Body of pancreas (tissue), 4 donors: ENCODE measurements at regions not wholly inside any gene's neighbourhood (a gene's known extent, or its start where the extent isn't known, plus 50 kb on each side); places are given as distances from the start of the nearest gene placed in this dataset.
"Not testable (repeated sequence)": the region's sequence is repeated elsewhere in the genome, so short reads cannot be mapped to it uniquely, and the experiment has no call there.

Experiments
- ATAC-seq: fragments of 150-250 bp; one replicate; pipeline ENCODE4 v1.9.1; 2016
- DNase-seq, 4 donors: peaks; one replicate each; pipeline ENCODE4 v3.0.0-alpha.2; 2019
- H3K27ac ChIP-seq, 4 donors: fragments of 200-600 bp; sonication (generic); 1 replicate in 3 of 4; 2 replicates in 1 of 4; pipeline versions ENCODE4 v1.5.1 to v1.6.1; 2016 to 2019; ENCODE audit warnings: mild to moderate bottlenecking in 1 of 4, mixed read lengths in 1 of 4, moderate library complexity in 1 of 4
- H3K27me3 ChIP-seq, 2 donors: fragments of 200-600 bp; sonication (generic); one replicate each; pipeline ENCODE4 v1.6.0; 2016; ENCODE audit warnings: mild to moderate bottlenecking in 1 of 2
- H3K36me3 ChIP-seq, 2 donors: fragments of 200-600 bp; sonication (generic); replicated peaks in 1 of 2; 2 replicates each; pipeline ENCODE4 v1.5.1; 2016; ENCODE audit warnings: low read depth in 2 of 2; ENCODE audit not compliant: insufficient read depth in 1 of 2
- H3K4me1 ChIP-seq: fragments of 200-600 bp; sonication (generic); one replicate; pipeline ENCODE4 v1.6.0; 2016
- H3K4me3 ChIP-seq, 2 donors: fragments of 200-600 bp; sonication (generic); 1 replicate in 1 of 2; 2 replicates in 1 of 2; pipeline ENCODE4 v1.5.1; 2016 to 2019
- H3K9me3 ChIP-seq, 3 donors: fragments of 200-600 bp; sonication (generic); 1 replicate in 2 of 3; 2 replicates in 1 of 3; pipeline ENCODE4 v1.5.1; 2016
- CTCF ChIP-seq, 7 experiments: fragments of 450-650 bp in 4 of 7; fragments of 200-600 bp in 3 of 7; sonication (generic) in 3 of 7; IDR thresholded peaks; one replicate each; pipeline ENCODE4 v1.5.1; 2016 to 2019; ENCODE audit warnings: antibody characterized with exemption in 7 of 7
- POLR2A ChIP-seq, 3 donors: fragments of 450-650 bp; IDR thresholded peaks; one replicate each; pipeline ENCODE4 v1.6.1; 2016; ENCODE audit warnings: antibody characterized with exemption in 3 of 3, mild to moderate bottlenecking in 2 of 3
- WGBS, 2 donors: methylation state at CpG; one replicate each; pipeline ENCODE4 v1.1.5; 2017; 5-methylcytosine and 5-hydroxymethylcytosine counted together
- intact Hi-C: fragments of 100-400 bp; cut with DNase I; formaldehyde crosslinking; loops from one replicate; pipeline ENCODE4 v1.15.1; 2023

GRCh38 chr1:90821788-90822359, 104.8 kb upstream of the BARHL2 start:
- no peaks in the 10 kb centered on the region for H3K4me1 ChIP-seq
- H3K4me3 ChIP-seq = no peak overlapping the region
- TF ChIP-seq CTCF (IDR thresholded peaks at IDR 0.05) = no peak
- no peak for TF ChIP-seq POLR2A (IDR thresholded peaks at IDR 0.05)
- ATAC-seq (no peak), DNase-seq (no peak)
- no peak overlapping the region for H3K27ac ChIP-seq
- H3K36me3 ChIP-seq = no peaks in the 10 kb centered on the region
- intact Hi-C loops = no loop called here
- no peaks in the 10 kb centered on the region for H3K9me3 ChIP-seq
- H3K27me3 ChIP-seq = no peaks in the 10 kb centered on the region
- 89% methylated on average over 5 of the region's 5 CpGs for WGBS, 2 donors

- H3K36me3 ChIP-seq = no peaks in the 10 kb centered on the region
- H3K27ac ChIP-seq = no peak overlapping the region
- no peak overlapping the region for H3K4me3 ChIP-seq
- DNase-seq (no peak), ATAC-seq (no peak)
- WGBS, 2 donors = 91 to 95% methylated on average over 5 of the region's 5 CpGs
- no peaks in the 10 kb centered on the region for H3K9me3 ChIP-seq
- no peaks in the 10 kb centered on the region for H3K4me1 ChIP-seq
- no peaks in the 10 kb centered on the region for H3K27me3 ChIP-seq
- intact Hi-C loops = no loop called here
- no peak for TF ChIP-seq CTCF (IDR thresholded peaks at IDR 0.05)
- no peak for TF ChIP-seq POLR2A (IDR thresholded peaks at IDR 0.05)
Observed at GRCh38 chr1:90821152-90821787, 104.2 kb upstream of the BARHL2 start.

GRCh38 chr1:90820745-90821144, 103.6 kb upstream of the BARHL2 start:
- no peaks in the 10 kb centered on the region for H3K36me3 ChIP-seq
- no peaks in the 10 kb centered on the region for H3K27me3 ChIP-seq
- 85 to 90% methylated on average over 2 of the region's 2 CpGs for WGBS, 2 donors
- DNase-seq (no peak), ATAC-seq (no peak)
- H3K4me1 ChIP-seq = no peaks in the 10 kb centered on the region
- H3K9me3 ChIP-seq = no peaks in the 10 kb centered on the region
- no peak overlapping the region for H3K4me3 ChIP-seq
- intact Hi-C loops = no loop called here
- no peak overlapping the region for H3K27ac ChIP-seq
- TF ChIP-seq POLR2A (IDR thresholded peaks at IDR 0.05) = no peak

- ATAC-seq (no peak), DNase-seq (no peak)
- intact Hi-C loops = no loop called here
- TF ChIP-seq POLR2A (IDR thresholded peaks at IDR 0.05) (no peak), CTCF (IDR thresholded peaks at IDR 0.05) (no peak)
- H3K9me3 ChIP-seq = no peaks in the 10 kb centered on the region
- WGBS, 2 donors = 33 to 47% methylated on average over 2 of the region's 3 CpGs
- no peaks in the 10 kb centered on the region for H3K36me3 ChIP-seq
- H3K27ac ChIP-seq = no peak overlapping the region
- no peak overlapping the region for H3K4me3 ChIP-seq
- H3K27me3 ChIP-seq = no peaks in the 10 kb centered on the region
- no peaks in the 10 kb centered on the region for H3K4me1 ChIP-seq
Observed at GRCh38 chr1:90817399-90817798, 100.3 kb upstream of the BARHL2 start.

GRCh38 chr1:90812237-90812636, 95.1 kb upstream of the BARHL2 start:
- WGBS, 2 donors = 74 to 76% methylated on average over 6 of the region's 6 CpGs

DNA sequence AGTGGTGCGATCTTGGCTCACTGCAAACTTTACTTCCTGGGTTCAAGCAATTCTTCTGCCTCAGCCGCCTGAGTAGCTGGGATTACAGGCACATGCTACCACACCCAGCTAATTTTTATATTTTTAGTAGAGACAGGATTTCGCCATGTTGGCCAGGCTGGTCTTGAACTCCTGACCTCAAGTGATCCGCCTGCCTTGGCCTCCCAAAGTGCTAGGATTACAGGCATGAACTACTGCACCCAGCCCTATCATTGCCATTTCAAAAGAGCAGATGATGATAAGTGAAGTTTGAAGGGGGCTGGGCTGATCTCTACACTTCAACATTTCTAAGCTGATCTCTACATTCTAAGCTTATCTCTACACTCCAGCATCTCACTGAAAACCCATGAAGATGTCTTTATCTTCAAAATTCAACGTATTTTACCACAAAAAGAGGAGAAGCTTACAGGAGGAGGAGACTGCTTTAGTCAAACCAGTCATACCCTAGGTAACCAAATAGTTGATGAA, 94.4 kb upstream of the BARHL2 start:
- intact Hi-C loops, H3K9me3 ChIP-seq, H3K36me3 ChIP-seq, DNase-seq, ATAC-seq, H3K27me3 ChIP-seq, H3K4me3 ChIP-seq, H3K4me1 ChIP-seq, H3K27ac ChIP-seq: not testable (repeated sequence)
- 61 to 77% methylated on average over 5 of the region's 5 CpGs for WGBS, 2 donors

More at GRCh38 chr1:90812237-90812636, 95.1 kb upstream of the BARHL2 start:
- H3K9me3 ChIP-seq, ATAC-seq, intact Hi-C loops, DNase-seq, H3K4me1 ChIP-seq, H3K4me3 ChIP-seq, H3K36me3 ChIP-seq, H3K27me3 ChIP-seq, H3K27ac ChIP-seq: not testable (repeated sequence)
